Gastroesophageal sphincter (tissue), 4 donors: ENCODE measurements at regions not wholly inside any gene's neighbourhood (a gene's known extent, or its start where the extent isn't known, plus 50 kb on each side); places are given as distances from the start of the nearest gene placed in this dataset.

ENCODE experiments used
- ATAC-seq: fragments of 150-250 bp; one replicate; pipeline ENCODE4 v1.9.1; 2016; ENCODE audit warnings: mild to moderate bottlenecking, moderate library complexity
- H3K27ac ChIP-seq, 4 donors: fragments of 200-600 bp; sonication (generic) in 3 of 4; 1 replicate in 3 of 4; 2 replicates in 1 of 4; pipeline ENCODE4 v1.5.1; 2016 to 2019
- H3K27me3 ChIP-seq: fragments of 200-600 bp; sonication (generic); one replicate; pipeline ENCODE4 v1.5.1; 2019
- H3K36me3 ChIP-seq, 2 donors: fragments of 200-600 bp; sonication (generic); one replicate each; pipeline ENCODE4 v1.5.1; 2019; ENCODE audit warnings: control low read depth in 1 of 2
- H3K4me1 ChIP-seq, 3 donors: fragments of 200-600 bp; sonication (generic); 1 replicate in 2 of 3; 2 replicates in 1 of 3; pipeline ENCODE4 v1.5.1; 2016 to 2019; ENCODE audit warnings: control low read depth in 2 of 3
- H3K4me3 ChIP-seq, 2 donors: fragments of 200-600 bp; sonication (generic); one replicate each; pipeline ENCODE4 v1.5.1; 2019; ENCODE audit warnings: mild to moderate bottlenecking in 1 of 2, moderate library complexity in 1 of 2
- H3K9me3 ChIP-seq, 3 donors: fragments of 200-600 bp; sonication (generic); one replicate each; pipeline ENCODE4 v1.5.1; 2017 to 2019; ENCODE audit warnings: control low read depth in 2 of 3
- EP300 ChIP-seq: sonication (generic); formaldehyde crosslinking; IDR thresholded peaks from one replicate; pipeline ENCODE4 v1.6.1; 2017; ENCODE audit warnings: antibody characterized with exemption, mild to moderate bottlenecking
- POLR2A ChIP-seq, 2 donors: fragments of 450-650 bp; IDR thresholded peaks; one replicate each; pipeline ENCODE4 v1.6.1; 2017; ENCODE audit warnings: antibody characterized with exemption in 2 of 2, mild to moderate bottlenecking in 2 of 2, moderate library complexity in 1 of 2
- POLR2AphosphoS5 ChIP-seq: sonication (generic); formaldehyde crosslinking; IDR thresholded peaks from one replicate; pipeline ENCODE4 v1.6.1; 2017; ENCODE audit warnings: antibody characterized with exemption
- WGBS, 2 donors: methylation state at CpG; one replicate each; pipeline ENCODE4 v1.1.5; 2018; ENCODE audit warnings: low coverage in 1 of 2; 5-methylcytosine and 5-hydroxymethylcytosine counted together
- TF ChIP-seq, protein P1 (sequence below), 4 experiments: fragments of 200-600 bp in 2 of 4; fragments of 450-650 bp in 2 of 4; sonication (generic) in 1 of 4; IDR thresholded peaks; one replicate each; pipeline ENCODE4 v1.5.1; 2017 to 2019; ENCODE audit warnings: antibody characterized with exemption in 4 of 4, mild to moderate bottlenecking in 2 of 4, moderate library complexity in 2 of 4

DNA sequence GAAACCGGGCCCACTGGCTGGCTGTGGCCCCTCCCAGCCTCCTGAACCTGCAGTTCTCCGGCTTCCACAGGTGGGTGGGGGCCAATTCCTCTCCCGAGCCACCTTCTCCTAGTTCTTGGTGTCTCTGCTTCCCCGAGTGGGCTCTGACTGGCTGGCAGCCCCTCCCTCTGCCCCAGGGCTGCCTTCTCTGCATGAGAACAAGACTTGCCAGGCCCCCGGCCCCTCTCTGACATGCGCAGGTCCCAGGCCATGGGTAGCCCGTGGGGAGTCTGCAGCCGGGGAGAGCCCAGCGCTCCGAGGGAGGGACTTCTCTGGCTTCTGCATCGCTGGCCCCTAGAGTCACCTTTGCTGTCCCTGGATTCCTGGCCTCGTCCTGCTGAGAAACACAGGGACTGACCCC is 421.7 kb downstream of the IRX2 start:
- ATAC-seq = no peak
- H3K27me3 ChIP-seq = peaks cover 37% of the 10 kb centered on the region
- TF ChIP-seq, protein P1, sequence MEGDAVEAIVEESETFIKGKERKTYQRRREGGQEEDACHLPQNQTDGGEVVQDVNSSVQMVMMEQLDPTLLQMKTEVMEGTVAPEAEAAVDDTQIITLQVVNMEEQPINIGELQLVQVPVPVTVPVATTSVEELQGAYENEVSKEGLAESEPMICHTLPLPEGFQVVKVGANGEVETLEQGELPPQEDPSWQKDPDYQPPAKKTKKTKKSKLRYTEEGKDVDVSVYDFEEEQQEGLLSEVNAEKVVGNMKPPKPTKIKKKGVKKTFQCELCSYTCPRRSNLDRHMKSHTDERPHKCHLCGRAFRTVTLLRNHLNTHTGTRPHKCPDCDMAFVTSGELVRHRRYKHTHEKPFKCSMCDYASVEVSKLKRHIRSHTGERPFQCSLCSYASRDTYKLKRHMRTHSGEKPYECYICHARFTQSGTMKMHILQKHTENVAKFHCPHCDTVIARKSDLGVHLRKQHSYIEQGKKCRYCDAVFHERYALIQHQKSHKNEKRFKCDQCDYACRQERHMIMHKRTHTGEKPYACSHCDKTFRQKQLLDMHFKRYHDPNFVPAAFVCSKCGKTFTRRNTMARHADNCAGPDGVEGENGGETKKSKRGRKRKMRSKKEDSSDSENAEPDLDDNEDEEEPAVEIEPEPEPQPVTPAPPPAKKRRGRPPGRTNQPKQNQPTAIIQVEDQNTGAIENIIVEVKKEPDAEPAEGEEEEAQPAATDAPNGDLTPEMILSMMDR (IDR thresholded peaks at IDR 0.05) = no peak
- TF ChIP-seq POLR2A (IDR thresholded peaks at IDR 0.05) (no peak), POLR2AphosphoS5 (no peak), EP300 (no peak)
- no peaks in the 10 kb centered on the region for H3K36me3 ChIP-seq
- H3K9me3 ChIP-seq = no peaks in the 10 kb centered on the region
- H3K27ac ChIP-seq = no peak overlapping the region
- H3K4me1 ChIP-seq = no peaks in the 10 kb centered on the region
- no CpG with 5 or more reads among the region's 12 CpGs for WGBS, 2 donors
- no peak overlapping the region for H3K4me3 ChIP-seq

GRCh38 chr5:2326601-2327000 is 424.9 kb downstream of the IRX2 start:
- no peak overlapping the region for H3K27ac ChIP-seq
- TF ChIP-seq EP300 (no peak), POLR2AphosphoS5 (no peak), POLR2A (IDR thresholded peaks at IDR 0.05) (no peak)
- TF ChIP-seq, protein P1 (IDR thresholded peaks at IDR 0.05) = no peak
- H3K9me3 ChIP-seq = no peaks in the 10 kb centered on the region
- no peak overlapping the region for H3K4me3 ChIP-seq
- WGBS, 2 donors = 20 to 50% methylated on average over 1 of the region's 1 CpG
- H3K27me3 ChIP-seq = peaks cover 32% of the 10 kb centered on the region
- no peaks in the 10 kb centered on the region for H3K36me3 ChIP-seq
- no peak for ATAC-seq
- H3K4me1 ChIP-seq = no peaks in the 10 kb centered on the region

GRCh38 chr5:2324788-2325187 is 426.7 kb downstream of the IRX2 start:
- no peaks in the 10 kb centered on the region for H3K9me3 ChIP-seq
- 74 to 83% methylated on average over 10 to 11 of the region's 11 CpGs for WGBS, 2 donors
- ATAC-seq = no peak
- no peak overlapping the region for H3K27ac ChIP-seq
- no peaks in the 10 kb centered on the region for H3K36me3 ChIP-seq
- TF ChIP-seq POLR2AphosphoS5 (no peak), EP300 (no peak), POLR2A (IDR thresholded peaks at IDR 0.05) (no peak)
- TF ChIP-seq, protein P1 (IDR thresholded peaks at IDR 0.05) = no peak
- H3K4me1 ChIP-seq = no peaks in the 10 kb centered on the region
- peaks cover 32% of the 10 kb centered on the region for H3K27me3 ChIP-seq
- H3K4me3 ChIP-seq = no peak overlapping the region

DNA sequence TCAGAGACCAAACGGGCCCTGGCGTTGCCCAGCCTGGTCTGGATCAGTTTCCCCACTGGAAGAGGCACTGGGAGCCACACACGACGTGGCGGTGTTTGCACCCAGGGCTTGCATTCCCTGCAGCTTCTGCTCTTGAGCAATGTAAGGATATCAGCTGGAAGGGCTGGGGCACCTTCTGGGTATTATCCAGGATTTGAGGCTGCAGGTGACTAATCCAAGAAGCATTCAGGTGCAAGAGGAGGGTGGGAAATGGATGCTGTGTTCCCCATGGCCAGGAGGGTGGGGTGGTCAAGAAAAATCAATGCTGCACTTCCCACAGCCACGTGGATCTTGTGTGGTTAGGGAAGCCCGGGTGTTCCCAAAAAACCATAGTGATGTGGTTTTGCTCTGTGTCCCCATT is 430.9 kb downstream of the IRX2 start:
- H3K9me3 ChIP-seq = peaks cover 0 to 3% (median 0%) of the 10 kb centered on the region in 3 donors
- WGBS, 2 donors = 87% methylated on average over 4 of the region's 7 CpGs; no CpG with 5 or more reads in 1 of the 2 donors
- ATAC-seq = no peak

GRCh38 chr5:2317540-2317939 is 433.9 kb downstream of the IRX2 start:
- H3K27me3 ChIP-seq = peaks cover 23% of the 10 kb centered on the region
- no peak for TF ChIP-seq POLR2A (IDR thresholded peaks at IDR 0.05)
- TF ChIP-seq, protein P1 (IDR thresholded peaks at IDR 0.05) = no peak
- no peak for TF ChIP-seq POLR2AphosphoS5
- no peak for TF ChIP-seq EP300
- no peak overlapping the region for H3K27ac ChIP-seq
- peaks cover 0 to 14% (median 0%) of the 10 kb centered on the region in 3 donors for H3K9me3 ChIP-seq
- ATAC-seq = no peak
- 38 to 80% methylated on average over 1 of the region's 2 CpGs for WGBS, 2 donors
- H3K36me3 ChIP-seq = no peaks in the 10 kb centered on the region
- no peaks in the 10 kb centered on the region for H3K4me1 ChIP-seq
- no peak overlapping the region for H3K4me3 ChIP-seq

More for the DNA sequence above, 430.9 kb downstream of the IRX2 start:
- Histone ChIP-seq H3K27ac (no peak overlapping the region), H3K4me3 (no peak overlapping the region), H3K36me3 (no peaks in the 10 kb centered on the region), H3K4me1 (no peaks in the 10 kb centered on the region), H3K27me3 (peaks cover 34% of the 10 kb centered on the region)
- no peak for TF ChIP-seq EP300
- no peak for TF ChIP-seq POLR2AphosphoS5
- no peak for TF ChIP-seq POLR2A (IDR thresholded peaks at IDR 0.05)
- TF ChIP-seq, protein P1 (IDR thresholded peaks at IDR 0.05) = no peak
